ENCODE measurements at regions not wholly inside any gene's neighbourhood (a gene's known extent, or its start where the extent isn't known, plus 50 kb on each side); places are given as distances from the start of the nearest gene placed in this dataset.
A peak's percentile ranks its signal among the peaks of the same experiment; 100 is the strongest.
"Not testable (repeated sequence)": the region's sequence is repeated elsewhere in the genome, so short reads cannot be mapped to it uniquely, and the experiment has no call there.

GRCh38 chr12:114815026-114815795 lies 131.2 kb upstream of the TBX3 start:
- H3K4me3 ChIP-seq (ENCODE audit: low read depth, low read length), result no peak overlapping the region
- no peak for DNase-seq (ENCODE audit: low read depth)
- TF ChIP-seq CTCF (IDR thresholded peaks at IDR 0.05; ENCODE audit: control insufficient read depth, extremely low read depth, insufficient read depth), result no peak

GRCh38 chr12:114812858-114813761 lies 129.1 kb upstream of the TBX3 start:
- no peak for TF ChIP-seq CTCF (IDR thresholded peaks at IDR 0.05; ENCODE audit: control insufficient read depth, extremely low read depth, insufficient read depth)
- DNase-seq (ENCODE audit: low read depth), result peak; percentile 75
- H3K4me3 ChIP-seq (ENCODE audit: low read depth, low read length), result no peak overlapping the region; the same call in 1 of the 2 replicates

- no peak for TF ChIP-seq CTCF (IDR thresholded peaks at IDR 0.05; ENCODE audit: control insufficient read depth, extremely low read depth, insufficient read depth)
- DNase-seq (ENCODE audit: low read depth), result no peak
- H3K4me3 ChIP-seq (ENCODE audit: low read depth, low read length), result no peak overlapping the region
These were observed 128.4 kb upstream of the TBX3 start for GRCh38 chr12:114812384-114812783.

- DNase-seq (ENCODE audit: low read depth), result no peak
- TF ChIP-seq CTCF (IDR thresholded peaks at IDR 0.05; ENCODE audit: control insufficient read depth, extremely low read depth, insufficient read depth), result no peak
- H3K4me3 ChIP-seq (ENCODE audit: low read depth, low read length), result no peak overlapping the region
These were observed 125.1 kb upstream of the TBX3 start for GRCh38 chr12:114809097-114809496.

GRCh38 chr12:114801381-114801780 lies 117.4 kb upstream of the TBX3 start:
- DNase-seq (ENCODE audit: low read depth); H3K4me3 ChIP-seq (ENCODE audit: low read depth, low read length): not testable (repeated sequence)

- not testable (repeated sequence) for DNase-seq (ENCODE audit: low read depth); H3K4me3 ChIP-seq (ENCODE audit: low read depth, low read length)
These were observed 116.6 kb upstream of the TBX3 start for GRCh38 chr12:114800566-114800965.

- H3K4me3 ChIP-seq (ENCODE audit: low read depth, low read length), result no peak overlapping the region
- TF ChIP-seq CTCF (IDR thresholded peaks at IDR 0.05; ENCODE audit: control insufficient read depth, extremely low read depth, insufficient read depth), result no peak
- no peak for DNase-seq (ENCODE audit: low read depth)
These were observed 115.9 kb upstream of the TBX3 start for GRCh38 chr12:114799574-114800487.
